Fibroblast of skin of right quadriceps (primary cell): ENCODE measurements at regions not wholly inside any gene's neighbourhood (a gene's known extent, or its start where the extent isn't known, plus 50 kb on each side); places are given as distances from the start of the nearest gene placed in this dataset.
A peak's percentile ranks its signal among the peaks of the same experiment; 100 is the strongest.

Source experiments
- DNase-seq: peaks from one replicate; pipeline ENCODE4 v3.0.0-alpha.2; 2013

GRCh38 chr20:11852189-11852588 lies 65.5 kb upstream of the BTBD3 start:
- DNase-seq = no peak

DNA sequence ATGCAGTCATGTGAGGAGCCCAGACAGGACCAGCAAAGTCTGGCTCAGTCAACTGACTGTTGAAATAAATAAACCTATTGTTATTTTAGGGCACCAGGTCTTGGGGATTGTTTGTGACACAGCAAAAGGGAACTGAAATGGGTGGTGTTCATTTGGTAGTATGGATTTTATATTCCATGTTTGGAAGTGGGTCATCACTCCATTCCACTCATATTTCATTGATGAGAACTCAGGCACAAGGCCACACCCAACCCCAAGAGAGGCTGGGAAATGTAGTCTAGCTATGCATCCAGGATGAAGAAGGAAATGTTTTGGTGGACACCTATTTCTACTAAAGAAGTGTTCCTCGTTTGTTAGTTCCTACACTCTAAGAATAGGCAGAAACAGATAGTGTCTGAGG lies 64.9 kb upstream of the BTBD3 start:
- peak; percentile 70 for DNase-seq

DNA sequence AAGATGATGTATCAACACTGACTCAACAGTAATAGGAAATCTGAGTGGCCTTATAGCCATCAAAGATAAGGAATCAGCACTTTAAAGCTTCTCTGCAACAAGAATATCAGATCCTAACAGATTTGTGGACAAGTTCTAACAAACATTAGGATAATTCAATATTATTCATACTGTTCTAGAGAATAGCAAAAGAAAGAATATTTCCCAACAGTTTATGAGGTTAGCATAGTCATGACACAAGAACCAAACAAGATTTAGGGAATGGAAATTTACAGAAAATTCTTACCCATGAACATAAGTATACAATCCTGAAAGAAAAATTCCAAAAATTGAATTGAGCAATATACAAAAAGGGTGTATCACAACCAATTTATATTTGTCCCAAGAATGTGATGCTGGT lies 64.3 kb upstream of the BTBD3 start:
- peak; percentile 23 for DNase-seq

DNA sequence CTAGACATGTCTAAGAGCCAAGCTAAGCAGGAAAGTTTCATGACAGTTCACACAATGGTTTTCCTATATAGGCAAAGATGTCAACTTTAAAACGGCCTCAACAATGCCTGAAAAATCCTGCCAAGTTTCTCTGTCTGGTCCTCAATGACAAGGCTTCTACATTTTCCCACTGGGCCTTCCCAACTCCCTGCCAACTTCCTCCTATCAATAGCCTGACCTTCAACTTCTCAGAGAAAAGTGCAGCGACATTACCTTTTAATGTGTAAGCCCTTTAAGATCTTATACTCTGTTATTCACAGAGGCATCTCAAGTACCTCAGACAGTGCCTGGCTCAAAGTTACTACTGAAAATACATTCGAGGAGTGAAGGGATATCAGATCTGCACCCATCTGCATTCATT lies 56.2 kb upstream of the BTBD3 start:
- no peak for DNase-seq

- peak; percentile 21 for DNase-seq
Measured at GRCh38 chr20:11867291-11867919, 50.3 kb upstream of the BTBD3 start.
